ENCODE measurements at regions not wholly inside any gene's neighbourhood (a gene's known extent, or its start where the extent isn't known, plus 50 kb on each side); places are given as distances from the start of the nearest gene placed in this dataset.

DNA sequence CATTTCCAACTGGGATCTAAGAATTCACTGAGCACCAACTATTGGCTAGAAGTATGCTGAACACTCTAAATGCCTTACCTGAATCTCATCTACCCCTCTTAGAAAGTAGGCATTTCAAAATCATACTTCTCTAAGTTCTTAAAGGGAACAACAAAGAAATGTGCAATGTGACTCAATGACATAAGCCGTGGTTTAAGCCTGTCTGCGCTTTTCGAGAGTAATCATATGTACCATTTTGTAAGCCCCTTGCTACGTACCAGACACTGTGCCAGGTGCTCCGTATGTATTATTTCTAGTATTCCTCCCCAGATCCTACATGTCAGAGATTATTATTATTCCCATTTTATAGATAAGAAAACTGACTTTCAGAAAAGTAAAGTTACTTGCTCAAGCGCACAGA, 454.2 kb downstream of the SETD4 start:
- TF ChIP-seq, protein P1, sequence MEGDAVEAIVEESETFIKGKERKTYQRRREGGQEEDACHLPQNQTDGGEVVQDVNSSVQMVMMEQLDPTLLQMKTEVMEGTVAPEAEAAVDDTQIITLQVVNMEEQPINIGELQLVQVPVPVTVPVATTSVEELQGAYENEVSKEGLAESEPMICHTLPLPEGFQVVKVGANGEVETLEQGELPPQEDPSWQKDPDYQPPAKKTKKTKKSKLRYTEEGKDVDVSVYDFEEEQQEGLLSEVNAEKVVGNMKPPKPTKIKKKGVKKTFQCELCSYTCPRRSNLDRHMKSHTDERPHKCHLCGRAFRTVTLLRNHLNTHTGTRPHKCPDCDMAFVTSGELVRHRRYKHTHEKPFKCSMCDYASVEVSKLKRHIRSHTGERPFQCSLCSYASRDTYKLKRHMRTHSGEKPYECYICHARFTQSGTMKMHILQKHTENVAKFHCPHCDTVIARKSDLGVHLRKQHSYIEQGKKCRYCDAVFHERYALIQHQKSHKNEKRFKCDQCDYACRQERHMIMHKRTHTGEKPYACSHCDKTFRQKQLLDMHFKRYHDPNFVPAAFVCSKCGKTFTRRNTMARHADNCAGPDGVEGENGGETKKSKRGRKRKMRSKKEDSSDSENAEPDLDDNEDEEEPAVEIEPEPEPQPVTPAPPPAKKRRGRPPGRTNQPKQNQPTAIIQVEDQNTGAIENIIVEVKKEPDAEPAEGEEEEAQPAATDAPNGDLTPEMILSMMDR (IDR thresholded peaks at IDR 0.05; ENCODE audit: extremely low read depth in 1 of 2, insufficient read depth in 1 of 2, low read depth in 1 of 2, low read length in 2 of 2), result no peak
- no peak for TF ChIP-seq POLR2A (IDR thresholded peaks at IDR 0.05; ENCODE audit: low read depth, low read length)

All from endothelial cell of umbilical vein (primary cell).